ENCODE measurements at regions not wholly inside any gene's neighbourhood (a gene's known extent, or its start where the extent isn't known, plus 50 kb on each side); places are given as distances from the start of the nearest gene placed in this dataset.

- no peak overlapping the region for H3K27ac Mint-ChIP-seq
- 11% methylated on average over 17 of the region's 20 CpGs for WGBS (ENCODE audit: insufficient coverage)
Measured at GRCh38 chr10:114876602-114877300, 55.2 kb downstream of the FHIP2A start.

GRCh38 chr10:114877301-114877644, 55.7 kb downstream of the FHIP2A start:
- Mint-ChIP-seq H3K9me3 (peaks cover 0 to 8% (median 0%) of the 10 kb centered on the region in 7 donors), H3K4me3 (peak overlapping the region in 1 of 2 donors; percentile 42), H3K36me3 (no peaks in the 10 kb centered on the region), H3K27ac (no peak overlapping the region), H3K27me3 (ENCODE audit: low read depth in 3 of 3) (peaks cover 2 to 7% (median 2%) of the 10 kb centered on the region in 3 donors), H3K4me1 (peaks cover 37% of the 10 kb centered on the region)
- no peaks in the 10 kb centered on the region for H3K79me2 ChIP-seq (ENCODE audit: insufficient read depth, low read length)
- peak; percentile 6 for TF ChIP-seq CTCF (IDR thresholded peaks at IDR 0.05)
- H3K27me3 ChIP-seq (ENCODE audit: control insufficient read depth in 2 of 2, insufficient read depth in 2 of 2, low read length in 2 of 2): no peaks in the 10 kb centered on the region
- no peak overlapping the region for H3K27ac ChIP-seq (ENCODE audit: low read depth in 1 of 2, low read length in 2 of 2)
- no peak for DNase-seq
- intact Hi-C loops (cut with micrococcal nuclease): loop anchor here in 1 of 2 donors (5.0 kb wide), 1 partner anchor 325 kb away; no protein-coding TSS in a partner anchor
- H3K36me3 ChIP-seq (replicated peaks in 1 of 2; ENCODE audit: control insufficient read depth in 1 of 2, insufficient read depth in 2 of 2, low read length in 2 of 2): no peaks in the 10 kb centered on the region
- H3K4me3 ChIP-seq (replicated peaks in 1 of 3; ENCODE audit: low read depth in 2 of 3, low read length in 3 of 3): no peak overlapping the region
- H4K20me1 ChIP-seq (ENCODE audit: insufficient read depth, low read length): no peaks in the 10 kb centered on the region
- H3K9ac ChIP-seq (ENCODE audit: insufficient read depth, low read length, poor library complexity, severe bottlenecking): no peak overlapping the region
- 83% methylated on average over 2 of the region's 6 CpGs for WGBS (ENCODE audit: insufficient coverage)
- H2AFZ ChIP-seq (ENCODE audit: insufficient read depth, low read depth, low read length, poor library complexity, severe bottlenecking): peak overlapping the region; percentile 32
- no peak overlapping the region for H3K4me2 ChIP-seq (replicated peaks; ENCODE audit: extremely low read depth, low read length, poor library complexity, severe bottlenecking)
- no peaks in the 10 kb centered on the region for H3K9me3 ChIP-seq (replicated peaks in 1 of 2; ENCODE audit: control insufficient read depth in 1 of 2, insufficient read depth in 1 of 2, low read length in 2 of 2)
- H3K4me1 ChIP-seq (ENCODE audit: control insufficient read depth in 1 of 2, insufficient read depth in 2 of 2, low read length in 2 of 2): peaks cover 19 to 31% of the 10 kb centered on the region in 2 donors

More at GRCh38 chr10:114876602-114877300, 55.2 kb downstream of the FHIP2A start:
- H3K9me3 Mint-ChIP-seq: peaks cover 0 to 8% (median 0%) of the 10 kb centered on the region in 7 donors
- Histone ChIP-seq H2AFZ (ENCODE audit: insufficient read depth, low read depth, low read length, poor library complexity, severe bottlenecking) (peak overlapping the region; percentile 32), H3K79me2 (ENCODE audit: insufficient read depth, low read length) (no peaks in the 10 kb centered on the region), H4K20me1 (ENCODE audit: insufficient read depth, low read length) (no peaks in the 10 kb centered on the region), H3K36me3 (replicated peaks in 1 of 2; ENCODE audit: control insufficient read depth in 1 of 2, insufficient read depth in 2 of 2, low read length in 2 of 2) (no peaks in the 10 kb centered on the region), H3K4me2 (replicated peaks; ENCODE audit: extremely low read depth, low read length, poor library complexity, severe bottlenecking) (peak overlapping the region; percentile 46), H3K27me3 (ENCODE audit: control insufficient read depth in 2 of 2, insufficient read depth in 2 of 2, low read length in 2 of 2) (no peaks in the 10 kb centered on the region), H3K4me1 (ENCODE audit: control insufficient read depth in 1 of 2, insufficient read depth in 2 of 2, low read length in 2 of 2) (peaks cover 19 to 31% of the 10 kb centered on the region in 2 donors), H3K9ac (ENCODE audit: insufficient read depth, low read length, poor library complexity, severe bottlenecking) (no peak overlapping the region), H3K4me3 (replicated peaks in 1 of 3; ENCODE audit: low read depth in 2 of 3, low read length in 3 of 3) (peak overlapping the region in 1 of 3 experiments; percentile 37), H3K9me3 (replicated peaks in 1 of 2; ENCODE audit: control insufficient read depth in 1 of 2, insufficient read depth in 1 of 2, low read length in 2 of 2) (no peaks in the 10 kb centered on the region), H3K27ac (ENCODE audit: low read depth in 1 of 2, low read length in 2 of 2) (no peak overlapping the region)
- H3K4me1 Mint-ChIP-seq: peaks cover 37% of the 10 kb centered on the region
- peaks cover 2 to 7% (median 2%) of the 10 kb centered on the region in 3 donors for H3K27me3 Mint-ChIP-seq (ENCODE audit: low read depth in 3 of 3)
- peak overlapping the region in 1 of 2 donors; percentile 42 for H3K4me3 Mint-ChIP-seq
- peak; percentile 5 to 37 (median 27) for DNase-seq
- intact Hi-C loops (cut with micrococcal nuclease): loop anchor here in 1 of 2 donors (5.0 kb wide), 1 partner anchor 324 kb away; no protein-coding TSS in a partner anchor
- TF ChIP-seq CTCF (IDR thresholded peaks at IDR 0.05): peak; percentile 54
- H3K36me3 Mint-ChIP-seq: no peaks in the 10 kb centered on the region

Measured in CD14-positive monocyte (primary cell).